ENCODE measurements at regions not wholly inside any gene's neighbourhood (a gene's known extent, or its start where the extent isn't known, plus 50 kb on each side); places are given as distances from the start of the nearest gene placed in this dataset.

DNA sequence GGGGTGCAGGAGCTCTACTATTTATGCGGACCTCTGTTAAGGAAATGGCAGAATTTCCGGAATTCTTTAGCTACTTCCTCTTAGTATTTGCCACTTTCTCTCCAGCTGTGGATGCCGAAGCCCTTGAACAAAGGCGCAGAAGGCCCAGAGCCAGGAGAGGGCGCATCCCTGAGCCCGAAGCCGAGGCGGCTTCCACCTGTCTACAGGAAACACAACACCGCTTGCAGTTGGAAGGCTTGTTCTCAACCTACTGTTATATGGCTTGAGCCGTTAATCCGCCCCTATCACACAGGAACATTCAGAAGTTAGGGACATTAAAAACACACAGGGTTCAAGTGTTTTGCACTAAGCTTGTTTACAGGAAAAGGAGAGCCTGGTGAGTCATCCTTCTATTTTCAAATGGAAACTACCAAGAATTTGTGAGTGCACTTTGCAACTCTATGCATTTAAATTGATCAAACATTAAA lies 417.1 kb downstream of the BCKDHB start (continued):
- TF ChIP-seq RAD21 (conservative IDR thresholded peaks at IDR 0.05 in 1 of 2, IDR thresholded peaks at IDR 0.05 in 1 of 2) = no peak
- TF ChIP-seq TP53 (CRISPR knock-in tag; IDR thresholded peaks at IDR 0.05) = no peak

DNA sequence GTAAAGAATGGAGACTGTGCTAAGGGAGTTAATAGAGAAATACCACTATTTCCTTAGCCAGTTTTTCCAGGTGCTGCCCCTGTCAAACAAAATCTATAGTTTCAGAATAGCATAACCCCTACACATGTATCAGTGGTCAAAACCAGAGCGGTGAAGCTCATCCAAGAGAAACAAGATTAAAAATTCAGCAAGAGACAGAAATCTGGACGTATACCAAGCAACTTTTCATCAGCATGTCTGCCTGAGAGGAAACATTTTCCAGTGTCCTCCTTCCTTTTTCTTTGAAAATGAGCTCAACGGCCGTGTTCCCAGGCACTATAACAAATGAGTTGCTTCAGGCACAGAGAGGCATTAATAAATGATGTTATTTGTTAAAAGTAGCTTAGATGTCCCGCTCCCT lies 416.5 kb downstream of the BCKDHB start:
- WGBS (ENCODE audit: missing lambda C conversion rate) = 79% methylated on average over 5 of the region's 5 CpGs
- CTCF ChIA-PET = no interaction called here
- DNase-seq (ENCODE audit: low read depth in 1 of 2, low spot score in 1 of 2) (no peak), FAIRE-seq (no peak), ATAC-seq (no peak)
- TF ChIP-seq FOSB (CRISPR knock-in tag; IDR thresholded peaks at IDR 0.05) (no peak), KDM5A (IDR thresholded peaks at IDR 0.05) (no peak), FOSL2 (IDR thresholded peaks at IDR 0.05) (no peak), FOSL2 (CRISPR knock-in tag; IDR thresholded peaks at IDR 0.05) (no peak), NFE2L2 (conservative IDR thresholded peaks at IDR 0.05; ENCODE audit: low read length) (no peak), RNF2 (IDR thresholded peaks at IDR 0.05; ENCODE audit: borderline replicate concordance, low read depth) (no peak), ZNF302 (CRISPR knock-in tag; IDR thresholded peaks at IDR 0.05) (no peak)
- TF ChIP-seq, protein P1, sequence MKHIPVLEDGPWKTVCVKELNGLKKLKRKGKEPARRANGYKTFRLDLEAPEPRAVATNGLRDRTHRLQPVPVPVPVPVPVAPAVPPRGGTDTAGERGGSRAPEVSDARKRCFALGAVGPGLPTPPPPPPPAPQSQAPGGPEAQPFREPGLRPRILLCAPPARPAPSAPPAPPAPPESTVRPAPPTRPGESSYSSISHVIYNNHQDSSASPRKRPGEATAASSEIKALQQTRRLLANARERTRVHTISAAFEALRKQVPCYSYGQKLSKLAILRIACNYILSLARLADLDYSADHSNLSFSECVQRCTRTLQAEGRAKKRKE (CRISPR knock-in tag; IDR thresholded peaks at IDR 0.05; ENCODE audit: low read depth) = no peak
- TF ChIP-seq, protein P2, sequence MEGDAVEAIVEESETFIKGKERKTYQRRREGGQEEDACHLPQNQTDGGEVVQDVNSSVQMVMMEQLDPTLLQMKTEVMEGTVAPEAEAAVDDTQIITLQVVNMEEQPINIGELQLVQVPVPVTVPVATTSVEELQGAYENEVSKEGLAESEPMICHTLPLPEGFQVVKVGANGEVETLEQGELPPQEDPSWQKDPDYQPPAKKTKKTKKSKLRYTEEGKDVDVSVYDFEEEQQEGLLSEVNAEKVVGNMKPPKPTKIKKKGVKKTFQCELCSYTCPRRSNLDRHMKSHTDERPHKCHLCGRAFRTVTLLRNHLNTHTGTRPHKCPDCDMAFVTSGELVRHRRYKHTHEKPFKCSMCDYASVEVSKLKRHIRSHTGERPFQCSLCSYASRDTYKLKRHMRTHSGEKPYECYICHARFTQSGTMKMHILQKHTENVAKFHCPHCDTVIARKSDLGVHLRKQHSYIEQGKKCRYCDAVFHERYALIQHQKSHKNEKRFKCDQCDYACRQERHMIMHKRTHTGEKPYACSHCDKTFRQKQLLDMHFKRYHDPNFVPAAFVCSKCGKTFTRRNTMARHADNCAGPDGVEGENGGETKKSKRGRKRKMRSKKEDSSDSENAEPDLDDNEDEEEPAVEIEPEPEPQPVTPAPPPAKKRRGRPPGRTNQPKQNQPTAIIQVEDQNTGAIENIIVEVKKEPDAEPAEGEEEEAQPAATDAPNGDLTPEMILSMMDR (IDR thresholded peaks at IDR 0.05) = no peak
- Histone ChIP-seq H3K27ac (no peak overlapping the region), H3K4me2 (no peak overlapping the region), H3K4me1 (peaks cover 11% of the 10 kb centered on the region; the same call in 2 of the 3 replicates), H3K4me3 (no peak overlapping the region), H3K9me3 (no peaks in the 10 kb centered on the region)
- POLR2A ChIA-PET = no interaction called here

DNA sequence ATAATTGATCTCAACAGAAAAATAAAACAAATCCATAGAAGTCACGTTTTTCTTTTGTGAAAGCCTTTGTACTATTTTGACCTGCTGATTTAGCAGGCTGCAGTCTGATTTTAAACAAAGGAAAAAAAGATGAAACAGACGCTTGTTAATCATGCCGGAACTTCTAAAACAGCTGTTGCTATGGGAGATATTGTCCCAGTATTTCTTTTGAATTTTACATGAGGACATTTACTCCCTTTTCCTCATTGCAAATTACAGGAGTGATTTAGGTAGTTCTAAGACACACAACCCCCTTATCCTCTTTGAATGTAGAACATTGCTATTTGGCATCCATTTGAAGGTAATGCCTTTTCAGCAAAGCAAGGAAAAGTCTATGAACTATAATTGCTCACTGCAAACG lies 416.1 kb downstream of the BCKDHB start:
- peaks cover 8% of the 10 kb centered on the region; the same call in 2 of the 3 replicates for H3K4me1 ChIP-seq
- TF ChIP-seq KDM1A (IDR thresholded peaks at IDR 0.05; ENCODE audit: low read depth) (no peak), SREBF2 (IDR thresholded peaks at IDR 0.05) (no peak)
- no peaks in the 10 kb centered on the region for H3K9me3 ChIP-seq
- no peak for FAIRE-seq
- 52% methylated on average over 4 of the region's 4 CpGs for WGBS (ENCODE audit: missing lambda C conversion rate)
- ChIA-PET CTCF (no interaction called here), POLR2A (no interaction called here)
- H3K27ac ChIP-seq = no peak overlapping the region
- no peak overlapping the region for H3K4me2 ChIP-seq
- no peak for DNase-seq (ENCODE audit: low read depth in 1 of 2, low spot score in 1 of 2)
- no peak overlapping the region for H3K4me3 ChIP-seq
- no peak for ATAC-seq

DNA sequence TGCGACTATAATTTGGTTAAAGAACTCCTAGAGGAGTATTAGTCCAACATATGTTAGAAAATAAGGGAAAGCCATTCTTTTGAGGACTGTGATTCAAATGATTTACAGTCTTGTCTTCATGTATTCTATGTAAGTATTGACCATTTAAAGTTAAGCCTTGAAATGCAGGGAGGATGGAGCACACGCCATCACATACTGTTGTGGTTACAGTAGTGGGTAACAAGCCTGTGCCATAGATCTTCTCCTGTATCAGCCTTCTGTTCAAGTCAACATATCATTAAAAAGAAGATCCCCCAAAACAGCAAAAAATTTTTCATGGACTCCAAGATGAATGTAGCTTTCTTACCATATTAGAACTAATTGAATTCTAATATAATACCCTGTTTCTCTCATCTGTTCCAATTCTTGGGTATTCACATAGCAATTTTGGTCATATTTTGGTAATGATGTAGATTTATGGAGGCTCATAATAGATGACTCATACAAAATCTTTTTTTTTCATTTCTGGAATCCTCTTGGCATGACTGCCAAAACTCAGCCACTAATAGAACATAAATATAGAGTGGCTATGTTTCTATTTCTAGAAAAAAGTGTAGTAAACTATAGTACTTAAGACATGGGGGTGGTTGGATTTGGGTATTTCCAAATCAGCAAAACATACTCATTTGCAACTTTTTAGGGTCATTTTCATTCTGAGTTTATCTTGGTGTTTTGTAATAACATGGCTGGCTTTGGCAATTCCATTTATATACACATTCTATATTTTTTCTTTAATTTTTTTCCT lies 413.5 kb downstream of the BCKDHB start:
- Histone ChIP-seq H3K4me1 (no peaks in the 10 kb centered on the region), H3K4me3 (no peak overlapping the region), H3K4me2 (no peak overlapping the region), H3K27ac (no peak overlapping the region), H3K9me3 (no peaks in the 10 kb centered on the region)
- POLR2A ChIA-PET = no interaction called here
- FAIRE-seq (no peak), DNase-seq (ENCODE audit: low read depth in 1 of 2, low spot score in 1 of 2) (no peak), ATAC-seq (no peak)
- WGBS (ENCODE audit: missing lambda C conversion rate) = 68% methylated on average over 2 of the region's 2 CpGs
- no peak for TF ChIP-seq TP53 (CRISPR knock-in tag; IDR thresholded peaks at IDR 0.05)
- TF ChIP-seq NFE2L2 (conservative IDR thresholded peaks at IDR 0.05; ENCODE audit: low read length) = no peak
- TF ChIP-seq JUN (IDR thresholded peaks at IDR 0.05) = no peak
- TF ChIP-seq FOSL2 (IDR thresholded peaks at IDR 0.05) = no peak
- TF ChIP-seq FOSL2 (CRISPR knock-in tag; IDR thresholded peaks at IDR 0.05) = 0 out of 2 replicates have a peak, but pooled peaks have one; percentile 32
- TF ChIP-seq TFCP2L1 (CRISPR knock-in tag; IDR thresholded peaks at IDR 0.05) = no peak
- TF ChIP-seq GATA3 (IDR thresholded peaks at IDR 0.05; ENCODE audit: borderline replicate concordance) = no peak
- TF ChIP-seq, protein P3, sequence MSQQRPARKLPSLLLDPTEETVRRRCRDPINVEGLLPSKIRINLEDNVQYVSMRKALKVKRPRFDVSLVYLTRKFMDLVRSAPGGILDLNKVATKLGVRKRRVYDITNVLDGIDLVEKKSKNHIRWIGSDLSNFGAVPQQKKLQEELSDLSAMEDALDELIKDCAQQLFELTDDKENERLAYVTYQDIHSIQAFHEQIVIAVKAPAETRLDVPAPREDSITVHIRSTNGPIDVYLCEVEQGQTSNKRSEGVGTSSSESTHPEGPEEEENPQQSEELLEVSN (IDR thresholded peaks at IDR 0.05; ENCODE audit: borderline replicate concordance, low read depth) = no peak
- TF ChIP-seq ZC3H11A (IDR thresholded peaks at IDR 0.05) = no peak
- no peak for TF ChIP-seq MAFK (IDR thresholded peaks at IDR 0.05; ENCODE audit: partially characterized antibody)
- CTCF ChIA-PET = no interaction called here
